ES-I3 (cell line): ENCODE measurements at regions not wholly inside any gene's neighbourhood (a gene's known extent, or its start where the extent isn't known, plus 50 kb on each side); places are given as distances from the start of the nearest gene placed in this dataset.

Experiments
- H3K36me3 ChIP-seq: 2 replicates; pipeline ENCODE4 v1.6.1; 2013; ENCODE audit warnings: mild to moderate bottlenecking, low read length, control low read depth, moderate library complexity; ENCODE audit not compliant: insufficient read depth
- H3K4me1 ChIP-seq: 2 replicates; pipeline ENCODE4 v1.6.1; 2013; ENCODE audit warnings: mild to moderate bottlenecking, control low read depth, low read length; ENCODE audit not compliant: insufficient read depth
- H3K9ac ChIP-seq: 2 replicates; pipeline ENCODE4 v1.6.1; 2013; ENCODE audit warnings: low read depth, mild to moderate bottlenecking, low read length, moderate library complexity
- H3K9me3 ChIP-seq: 2 replicates; pipeline ENCODE4 v1.6.1; 2013; ENCODE audit warnings: mild to moderate bottlenecking, low read length, moderate library complexity; ENCODE audit not compliant: control insufficient read depth, insufficient read depth

DNA sequence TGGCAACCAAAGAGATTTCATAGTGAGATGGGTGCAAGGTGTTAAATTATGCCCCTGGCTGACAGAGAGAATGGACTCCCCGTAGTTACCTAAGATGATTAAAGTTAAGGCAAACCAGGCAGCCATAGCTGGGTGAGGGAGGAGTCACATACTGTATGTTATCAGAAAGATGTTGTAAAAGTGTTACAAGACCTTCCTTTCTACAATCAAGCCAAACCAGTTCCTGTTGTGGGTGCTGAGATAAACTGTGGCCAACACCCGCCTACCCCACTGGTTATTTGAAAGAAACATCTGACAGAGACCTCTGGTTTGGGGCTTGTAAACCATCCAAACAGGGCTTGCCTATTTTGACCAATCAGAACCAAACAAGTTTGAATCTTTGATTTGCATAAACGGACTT, 684.7 kb upstream of the NUDT12 start:
- H3K9me3 ChIP-seq = no peaks in the 10 kb centered on the region
- H3K4me1 ChIP-seq = no peaks in the 10 kb centered on the region
- no peaks in the 10 kb centered on the region for H3K36me3 ChIP-seq
- no peak overlapping the region for H3K9ac ChIP-seq

- H3K36me3 ChIP-seq = no peaks in the 10 kb centered on the region
- no peak overlapping the region for H3K9ac ChIP-seq
- H3K4me1 ChIP-seq = no peaks in the 10 kb centered on the region
- H3K9me3 ChIP-seq = no peaks in the 10 kb centered on the region
Observed at GRCh38 chr5:104241046-104241445, 678.5 kb upstream of the NUDT12 start.

GRCh38 chr5:104237586-104237985, 675.0 kb upstream of the NUDT12 start:
- no peak overlapping the region for H3K9ac ChIP-seq

GRCh38 chr5:104223885-104224773, 661.5 kb upstream of the NUDT12 start:
- Histone ChIP-seq H3K4me1 (no peaks in the 10 kb centered on the region), H3K9me3 (no peaks in the 10 kb centered on the region), H3K9ac (no peak overlapping the region), H3K36me3 (no peaks in the 10 kb centered on the region)

More at GRCh38 chr5:104237586-104237985, 675.0 kb upstream of the NUDT12 start:
- Histone ChIP-seq H3K4me1 (no peaks in the 10 kb centered on the region), H3K36me3 (no peaks in the 10 kb centered on the region), H3K9me3 (no peaks in the 10 kb centered on the region)

GRCh38 chr5:104218200-104218599, 655.6 kb upstream of the NUDT12 start:
- H3K4me1 ChIP-seq = no peaks in the 10 kb centered on the region
- H3K36me3 ChIP-seq = no peaks in the 10 kb centered on the region
- H3K9ac ChIP-seq = no peak overlapping the region
- no peaks in the 10 kb centered on the region for H3K9me3 ChIP-seq

DNA sequence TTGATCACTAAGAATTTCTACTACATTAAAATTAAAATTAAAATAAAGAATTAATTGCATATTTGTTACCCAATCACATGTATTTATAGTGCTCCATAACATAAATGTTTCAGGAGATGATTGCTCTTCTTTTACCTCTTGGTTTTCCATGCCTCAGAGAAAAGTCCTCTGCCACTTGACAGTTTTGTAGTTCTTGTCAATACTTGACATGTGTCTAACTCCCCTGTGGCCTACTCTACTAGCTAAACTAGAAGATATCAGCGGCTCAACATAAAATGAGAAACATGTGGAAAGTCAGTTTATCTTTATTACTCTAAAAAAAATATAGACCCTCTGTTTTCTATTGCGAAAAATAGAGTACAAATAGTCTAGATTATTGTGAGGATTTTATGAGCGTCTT, 650.6 kb upstream of the NUDT12 start:
- Histone ChIP-seq H3K9me3 (no peaks in the 10 kb centered on the region), H3K4me1 (no peaks in the 10 kb centered on the region), H3K9ac (no peak overlapping the region), H3K36me3 (no peaks in the 10 kb centered on the region)

- H3K4me1 ChIP-seq = no peaks in the 10 kb centered on the region
- H3K36me3 ChIP-seq = no peaks in the 10 kb centered on the region
- no peaks in the 10 kb centered on the region for H3K9me3 ChIP-seq
- no peak overlapping the region for H3K9ac ChIP-seq
Observed at GRCh38 chr5:104199771-104200170, 637.2 kb upstream of the NUDT12 start.

- Histone ChIP-seq H3K36me3 (no peaks in the 10 kb centered on the region), H3K9ac (no peak overlapping the region), H3K4me1 (no peaks in the 10 kb centered on the region), H3K9me3 (no peaks in the 10 kb centered on the region)
Observed at GRCh38 chr5:104198156-104198555, 635.6 kb upstream of the NUDT12 start.

DNA sequence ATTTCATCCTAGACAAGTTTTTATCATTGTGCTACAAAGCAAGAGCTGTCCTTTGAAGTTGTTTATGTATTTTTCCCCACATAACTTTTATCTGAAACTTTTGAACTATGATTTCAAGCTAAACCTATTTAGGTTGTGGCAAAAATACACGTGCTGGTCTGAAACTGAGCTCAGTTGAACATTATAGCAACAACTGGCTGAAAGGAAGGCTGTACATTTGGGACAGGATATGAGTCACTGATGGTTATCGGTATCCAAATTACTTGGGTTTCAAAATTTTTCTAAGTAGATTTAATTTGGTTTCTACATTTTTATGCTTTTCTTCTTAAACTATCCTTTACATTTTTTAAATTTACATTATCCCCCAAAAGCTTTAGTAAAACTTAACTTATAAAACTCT, 627.3 kb upstream of the NUDT12 start:
- Histone ChIP-seq H3K9ac (no peak overlapping the region), H3K36me3 (no peaks in the 10 kb centered on the region), H3K4me1 (no peaks in the 10 kb centered on the region), H3K9me3 (peaks cover 15% of the 10 kb centered on the region; the same call in 1 of the 2 replicates)

- no peak overlapping the region for H3K9ac ChIP-seq
- H3K36me3 ChIP-seq = no peaks in the 10 kb centered on the region
- no peaks in the 10 kb centered on the region for H3K4me1 ChIP-seq
- peaks cover 18% of the 10 kb centered on the region; the same call in 1 of the 2 replicates for H3K9me3 ChIP-seq
Observed at GRCh38 chr5:104189031-104189430, 626.4 kb upstream of the NUDT12 start.

GRCh38 chr5:104187656-104188055, 625.1 kb upstream of the NUDT12 start:
- Histone ChIP-seq H3K36me3 (no peaks in the 10 kb centered on the region), H3K9ac (no peak overlapping the region), H3K9me3 (peaks cover 18% of the 10 kb centered on the region; the same call in 1 of the 2 replicates), H3K4me1 (no peaks in the 10 kb centered on the region)

- H3K4me1 ChIP-seq = no peaks in the 10 kb centered on the region
- peaks cover 24% of the 10 kb centered on the region; the same call in 1 of the 2 replicates for H3K9me3 ChIP-seq
- no peak overlapping the region for H3K9ac ChIP-seq
- no peaks in the 10 kb centered on the region for H3K36me3 ChIP-seq
Observed at GRCh38 chr5:104186510-104186909, 623.9 kb upstream of the NUDT12 start.

DNA sequence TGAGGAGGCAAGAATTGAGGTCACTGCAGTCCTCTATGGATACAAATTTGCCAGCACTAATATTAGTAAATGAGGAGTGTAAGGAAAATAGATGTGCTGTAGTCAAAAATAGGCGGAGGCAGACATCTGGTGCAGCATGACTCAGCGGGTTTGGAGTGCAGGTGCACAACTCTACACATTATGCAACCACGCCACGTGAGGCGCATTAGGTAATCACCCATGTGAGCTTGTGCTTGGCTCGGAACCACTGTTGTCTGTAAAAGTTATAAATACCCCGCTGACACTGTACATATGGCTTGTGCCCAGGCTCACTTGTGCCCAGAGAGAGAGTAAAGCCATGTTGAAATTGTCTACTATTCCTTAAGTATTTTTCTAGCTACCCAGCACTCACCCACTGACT, 623.5 kb upstream of the NUDT12 start:
- Histone ChIP-seq H3K9me3 (peaks cover 25% of the 10 kb centered on the region; the same call in 1 of the 2 replicates), H3K9ac (no peak overlapping the region), H3K36me3 (no peaks in the 10 kb centered on the region), H3K4me1 (no peaks in the 10 kb centered on the region)

GRCh38 chr5:104184264-104184663, 621.7 kb upstream of the NUDT12 start:
- Histone ChIP-seq H3K9me3 (peaks cover 35% of the 10 kb centered on the region), H3K4me1 (no peaks in the 10 kb centered on the region), H3K36me3 (no peaks in the 10 kb centered on the region; the same call in 1 of the 2 replicates), H3K9ac (no peak overlapping the region)

DNA sequence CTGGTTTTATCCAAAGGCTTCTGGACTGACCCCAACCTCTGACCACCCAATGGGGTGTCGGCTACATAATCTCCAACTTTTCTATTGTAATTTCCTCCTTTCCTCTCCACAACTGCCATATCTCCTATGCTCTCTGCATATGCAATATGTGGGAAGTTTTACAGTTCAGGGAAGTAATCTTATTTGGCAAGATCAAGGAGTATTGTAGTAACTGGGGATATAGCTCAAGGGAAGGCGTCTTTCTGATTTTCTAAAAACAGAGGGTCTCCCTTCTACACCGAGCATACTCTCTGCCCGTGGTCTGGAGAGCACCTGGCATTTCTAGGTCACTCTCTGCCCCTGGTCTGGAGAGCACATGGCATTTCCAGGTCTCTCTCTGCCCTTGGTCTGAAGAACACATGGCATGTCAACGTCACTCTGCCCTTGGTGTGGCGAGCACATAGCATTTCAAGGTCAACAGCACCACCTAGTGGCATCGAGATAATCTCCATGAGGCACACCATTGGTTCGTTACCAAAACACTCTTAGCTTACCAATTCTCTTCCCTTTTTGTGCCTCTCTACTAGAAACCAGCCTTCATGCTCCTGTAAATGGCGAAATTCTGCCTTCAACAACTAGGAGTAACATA, 616.4 kb upstream of the NUDT12 start:
- Histone ChIP-seq H3K4me1 (no peaks in the 10 kb centered on the region), H3K36me3 (no peaks in the 10 kb centered on the region; the same call in 1 of the 2 replicates), H3K9me3 (peaks cover 22% of the 10 kb centered on the region), H3K9ac (no peak overlapping the region)
